ENCODE measurements at regions not wholly inside any gene's neighbourhood (a gene's known extent, or its start where the extent isn't known, plus 50 kb on each side); places are given as distances from the start of the nearest gene placed in this dataset.

GRCh38 chr4:181682367-181683047 lies 560.7 kb upstream of the TENM3 start:
- no peak for TF ChIP-seq EZH2 (IDR thresholded peaks at IDR 0.05)
- TF ChIP-seq POLR2AphosphoS5 (IDR thresholded peaks at IDR 0.05; ENCODE audit: borderline replicate concordance, low read depth, low read length) = no peak
- TF ChIP-seq FOXP2 (optimal IDR thresholded peaks at IDR 0.05; ENCODE audit: control extremely low read depth, extremely low read length, insufficient read depth) = no peak
